ENCODE measurements at regions not wholly inside any gene's neighbourhood (a gene's known extent, or its start where the extent isn't known, plus 50 kb on each side); places are given as distances from the start of the nearest gene placed in this dataset.
A peak's percentile ranks its signal among the peaks of the same experiment; 100 is the strongest.

GRCh38 chr11:104655066-104655465, 243.2 kb downstream of the CASP12 start:
- no peak for DNase-seq (ENCODE audit: low read depth in 2 of 2)

- no peak for DNase-seq (ENCODE audit: low read depth in 2 of 2)
Observed at GRCh38 chr11:104654181-104654813, 244.0 kb downstream of the CASP12 start.

DNA sequence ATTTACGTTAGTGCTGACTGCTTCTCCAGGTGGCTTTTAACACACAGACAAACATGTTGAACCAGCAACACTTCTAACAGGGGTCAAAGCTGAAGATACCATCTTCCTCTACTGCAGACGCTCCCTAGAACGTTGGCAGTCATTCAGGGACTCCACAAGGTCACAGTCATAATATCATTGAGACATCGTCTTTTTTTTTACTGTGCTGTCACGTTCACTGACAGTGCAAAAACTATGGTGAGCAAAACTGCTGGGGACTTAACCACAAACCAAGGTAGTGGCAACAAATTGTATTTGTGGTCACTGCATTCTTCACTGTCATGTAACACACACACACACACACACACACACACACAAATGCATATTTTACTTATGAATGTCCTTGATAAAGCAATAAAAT, 244.9 kb downstream of the CASP12 start:
- no peak for DNase-seq (ENCODE audit: low read depth in 2 of 2)

- no peak for DNase-seq (ENCODE audit: low read depth in 2 of 2)
Observed at GRCh38 chr11:104652996-104653395, 245.3 kb downstream of the CASP12 start.

GRCh38 chr11:104650234-104650633, 248.0 kb downstream of the CASP12 start:
- DNase-seq (ENCODE audit: low read depth in 2 of 2) = no peak

GRCh38 chr11:104649002-104649401, 249.3 kb downstream of the CASP12 start:
- DNase-seq (ENCODE audit: low read depth in 2 of 2) = no peak

DNA sequence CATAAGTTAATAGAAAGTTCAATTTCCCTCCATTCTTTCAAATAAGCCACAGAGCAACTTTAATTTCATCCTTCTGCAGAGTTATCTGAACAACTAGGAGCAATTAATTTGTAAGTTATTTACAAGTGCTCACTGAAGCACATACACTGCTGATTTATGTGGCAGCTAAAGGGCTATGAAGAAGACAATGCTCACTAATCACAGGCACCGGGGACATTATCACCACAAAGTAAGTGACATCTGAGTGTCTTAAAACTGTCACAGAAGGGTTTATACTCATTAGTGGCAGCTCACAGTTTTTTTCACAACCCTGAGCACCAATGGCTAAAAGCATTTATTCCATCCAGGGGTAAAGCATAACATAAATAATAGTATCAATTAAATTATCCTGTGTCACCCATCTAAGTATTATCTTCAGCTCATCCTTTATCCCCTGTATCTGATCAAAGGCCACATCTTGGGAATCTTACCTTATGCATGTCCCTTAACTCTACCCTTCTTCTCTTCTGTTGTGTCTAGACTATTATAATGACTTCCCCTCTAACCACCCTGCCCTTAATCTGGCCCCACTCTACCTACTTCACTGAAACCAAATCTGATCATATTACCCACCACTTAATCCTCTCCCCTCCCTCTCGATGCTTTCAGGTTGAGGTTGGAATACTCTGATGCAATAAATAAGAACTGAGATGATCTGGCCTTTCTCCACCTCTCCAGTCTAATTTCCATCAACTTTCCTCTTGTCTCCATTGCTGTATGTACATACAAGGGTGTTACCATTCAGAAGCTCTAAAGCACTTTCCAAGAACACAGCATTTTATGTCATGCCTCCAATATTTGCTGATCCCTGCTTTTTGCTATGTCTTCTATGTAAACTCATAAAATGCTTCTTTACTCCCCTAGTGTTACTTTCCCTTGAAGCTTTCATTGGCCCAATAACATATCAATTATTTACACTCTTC, 252.7 kb downstream of the CASP12 start:
- no peak for DNase-seq (ENCODE audit: low read depth in 2 of 2)

GRCh38 chr11:104637662-104638170, 260.5 kb downstream of the CASP12 start:
- no peak for DNase-seq (ENCODE audit: low read depth in 2 of 2)

DNA sequence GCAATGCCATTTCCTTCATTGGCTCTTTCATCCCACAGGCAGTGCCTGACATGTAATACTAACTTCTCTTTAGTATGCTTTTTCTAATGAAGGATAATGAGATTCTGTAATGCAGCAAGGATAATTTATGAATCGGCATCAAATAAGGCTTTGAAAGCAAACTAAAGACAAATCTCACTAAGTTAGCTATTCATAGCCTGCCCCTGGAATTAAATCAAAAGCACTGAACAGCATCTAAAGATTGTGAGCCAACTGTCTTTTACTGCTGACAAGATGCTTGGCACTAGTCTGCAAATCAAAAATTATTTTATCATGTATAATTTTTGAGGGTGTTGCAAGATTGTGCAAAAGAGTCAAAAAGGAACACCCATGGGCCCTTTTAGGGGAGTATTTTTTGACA, 265.0 kb downstream of the CASP12 start:
- no peak for DNase-seq (ENCODE audit: low read depth in 2 of 2)

DNA sequence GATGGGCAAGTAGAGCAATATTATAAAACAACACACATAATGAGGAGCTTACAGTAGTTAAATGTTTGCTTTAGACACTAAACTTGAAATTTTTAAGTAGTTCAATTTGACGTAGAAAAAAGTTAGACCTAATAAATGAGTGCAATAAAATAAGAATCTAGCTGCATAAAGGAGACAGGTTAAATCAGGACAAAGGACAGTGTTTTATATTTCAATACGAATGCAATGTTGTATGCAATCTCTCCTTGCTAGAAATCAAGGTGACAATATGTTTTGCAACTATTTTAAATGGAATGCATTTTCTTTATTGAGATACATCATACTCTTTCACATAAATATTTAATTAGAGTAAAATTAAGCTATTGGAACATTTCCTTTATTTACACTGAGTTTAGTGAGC, 267.9 kb downstream of the CASP12 start:
- no peak for DNase-seq (ENCODE audit: low read depth in 2 of 2)

GRCh38 chr11:104625246-104625645, 273.0 kb downstream of the CASP12 start:
- DNase-seq (ENCODE audit: low read depth in 2 of 2) = no peak

DNA sequence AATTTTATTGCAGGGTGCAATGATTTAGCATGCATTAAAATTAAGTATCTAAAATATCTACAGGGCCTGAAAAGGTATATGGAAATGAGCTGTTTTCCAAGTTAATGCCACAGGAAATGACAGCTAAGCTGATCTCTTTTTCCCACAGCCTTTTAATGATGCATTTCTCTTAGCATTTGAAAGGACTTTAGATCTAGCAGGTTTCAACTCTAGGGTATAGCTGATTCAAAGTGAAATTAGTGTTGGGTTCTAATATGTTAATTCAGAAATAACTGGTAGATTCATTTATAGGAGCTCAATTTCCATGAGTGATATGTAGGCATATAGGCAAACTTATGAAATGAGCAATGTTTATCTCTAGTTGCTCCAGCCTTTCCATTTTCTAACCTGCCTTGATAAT, 274.2 kb downstream of the CASP12 start:
- no peak for DNase-seq (ENCODE audit: low read depth in 2 of 2)

DNA sequence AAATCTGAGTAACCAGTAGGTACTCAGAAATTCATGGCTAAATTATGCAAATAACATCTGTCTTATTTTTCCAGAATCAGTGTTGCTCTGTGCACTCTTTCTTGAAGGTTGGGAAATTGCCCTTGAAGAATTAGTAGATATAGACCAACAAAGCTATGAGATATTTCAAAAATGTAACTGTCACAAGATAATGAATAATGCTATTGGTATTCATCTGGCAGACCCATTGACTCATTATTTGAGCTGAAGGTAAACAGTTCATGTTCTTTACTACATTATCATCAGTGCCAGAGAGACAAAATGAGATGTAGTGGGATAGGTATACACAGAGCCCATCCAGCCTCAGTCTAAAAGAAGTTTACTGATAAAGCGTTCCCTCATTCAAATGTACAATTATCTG, 274.7 kb downstream of the CASP12 start:
- DNase-seq (ENCODE audit: low read depth in 2 of 2) = no peak

DNA sequence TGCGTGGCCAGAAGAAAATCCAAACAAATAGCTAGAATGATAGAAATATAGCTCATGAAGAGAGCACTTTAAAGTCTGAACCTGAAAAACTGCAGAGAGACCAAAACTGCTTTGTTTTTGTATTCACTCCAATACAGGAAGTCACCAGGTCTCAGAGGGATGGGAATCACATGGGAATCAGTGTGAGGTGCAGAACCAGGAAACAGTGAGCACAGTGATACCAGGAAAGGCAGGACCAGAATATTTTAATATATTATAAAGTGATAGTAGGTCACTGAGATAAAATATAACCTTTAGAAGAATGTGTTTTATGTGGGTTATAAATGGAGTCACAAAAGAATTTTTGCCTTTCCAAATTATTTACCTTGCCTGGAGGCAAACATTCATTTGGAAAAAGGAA, 277.3 kb downstream of the CASP12 start:
- DNase-seq (ENCODE audit: low read depth in 2 of 2) = no peak

DNA sequence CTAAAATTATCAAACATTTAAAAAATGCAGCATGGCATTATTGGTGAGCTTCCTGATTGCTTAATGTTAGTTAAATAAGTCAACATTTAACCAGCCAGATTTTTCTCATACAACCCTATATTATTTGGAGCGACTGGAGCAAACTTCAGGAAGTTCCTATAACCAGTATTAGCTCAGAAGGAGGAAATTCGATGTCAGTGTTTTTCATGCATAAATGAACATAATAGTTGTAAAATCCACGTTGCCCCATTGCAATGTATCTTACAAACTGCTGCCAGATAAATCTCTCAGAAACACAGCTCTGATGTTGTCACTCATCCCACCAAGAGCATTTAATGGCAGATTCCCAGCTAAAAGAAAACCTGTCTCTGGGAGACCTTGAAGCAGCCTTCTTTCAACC, 278.5 kb downstream of the CASP12 start:
- no peak for DNase-seq (ENCODE audit: low read depth in 2 of 2)

GRCh38 chr11:104618954-104619353, 279.3 kb downstream of the CASP12 start:
- DNase-seq (ENCODE audit: low read depth in 2 of 2) = no peak

DNA sequence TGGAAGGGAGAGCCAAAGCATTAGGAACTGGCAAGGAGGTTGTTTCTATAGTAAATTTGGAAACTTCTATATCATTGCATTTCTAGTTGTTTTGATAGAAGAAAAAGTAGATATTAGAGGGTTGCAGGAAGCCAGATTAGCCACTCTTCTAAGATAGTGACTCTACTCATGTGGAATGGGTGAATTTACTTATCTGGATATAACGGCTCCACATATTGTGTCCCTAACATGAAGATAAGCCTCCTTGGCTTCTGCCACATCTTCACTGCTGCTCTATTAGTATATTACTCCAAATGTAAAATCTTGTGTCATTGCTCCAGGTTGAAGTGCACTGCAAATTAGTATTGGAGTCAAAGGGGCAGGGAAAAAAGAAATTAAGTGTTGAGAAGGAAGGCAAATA, 283.3 kb downstream of the CASP12 start:
- DNase-seq (ENCODE audit: low read depth in 2 of 2) = no peak

DNA sequence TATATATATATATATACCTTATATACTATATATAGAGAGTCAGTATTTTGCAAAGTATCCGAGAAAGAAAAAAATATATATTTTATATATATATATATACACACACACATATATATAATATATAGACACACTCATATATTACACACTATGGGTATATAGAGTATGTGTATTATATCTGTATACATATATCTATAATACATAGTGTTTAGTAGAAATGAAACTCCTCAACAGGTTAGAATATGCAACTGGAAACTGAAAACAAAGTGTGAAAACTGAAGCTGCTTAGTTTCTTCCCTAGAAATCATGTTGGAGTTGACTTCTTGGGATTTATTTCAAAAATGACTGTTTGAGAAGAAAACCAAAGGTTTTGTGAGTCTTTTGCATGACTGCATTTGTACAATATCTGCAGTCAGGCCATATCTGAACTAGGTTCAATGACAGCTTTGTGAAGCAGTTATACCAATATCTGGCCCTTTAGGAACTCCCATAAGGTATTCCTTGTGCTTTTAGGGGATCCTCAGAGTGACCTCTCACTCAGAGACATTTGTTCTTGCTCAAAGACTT, 284.1 kb downstream of the CASP12 start:
- no peak for DNase-seq (ENCODE audit: low read depth in 2 of 2)

DNA sequence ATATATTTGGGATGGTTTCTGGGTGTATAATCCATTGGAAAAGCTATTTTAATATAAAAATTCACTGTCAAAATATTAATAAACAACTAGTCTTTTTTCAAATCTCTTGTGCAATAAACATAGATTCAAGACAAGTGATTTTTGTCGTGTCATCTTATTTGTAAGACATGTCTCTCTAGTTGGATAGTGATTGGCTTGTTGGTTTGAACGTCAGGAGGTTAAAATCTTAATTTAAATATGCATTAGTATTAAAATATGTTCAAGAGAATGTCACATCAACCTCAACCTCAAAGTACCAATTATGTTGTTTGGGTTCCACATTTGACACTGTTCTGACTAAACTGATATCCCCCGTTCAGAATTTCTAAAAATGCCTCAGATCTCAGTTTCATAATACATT, 287.6 kb downstream of the CASP12 start:
- DNase-seq (ENCODE audit: low read depth in 2 of 2) = no peak

- DNase-seq (ENCODE audit: low read depth in 2 of 2) = peak in 1 of 2 experiments; percentile 4
Observed at GRCh38 chr11:104609311-104610085, 288.8 kb downstream of the CASP12 start.

DNA sequence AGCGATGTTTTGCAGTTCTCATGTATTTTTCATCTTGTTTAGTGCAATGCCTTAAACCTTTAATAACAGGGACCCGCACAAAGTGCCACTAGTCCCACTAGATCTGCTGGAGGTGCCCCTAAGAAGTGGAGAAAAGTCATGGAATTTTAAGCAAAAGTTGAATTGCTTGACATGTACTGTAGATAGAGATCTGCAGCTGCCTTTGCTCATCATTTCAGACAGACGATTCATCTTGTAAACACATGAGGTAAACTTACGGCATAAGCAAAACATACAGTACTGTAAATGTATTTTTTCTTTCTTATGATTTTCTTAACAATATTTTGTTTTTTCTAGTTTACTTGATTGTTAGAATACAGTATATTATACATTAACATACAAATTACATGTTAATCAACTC, 295.6 kb downstream of the CASP12 start:
- no peak for DNase-seq (ENCODE audit: low read depth in 2 of 2)
